ENCODE measurements at regions not wholly inside any gene's neighbourhood (a gene's known extent, or its start where the extent isn't known, plus 50 kb on each side); places are given as distances from the start of the nearest gene placed in this dataset.

DNA sequence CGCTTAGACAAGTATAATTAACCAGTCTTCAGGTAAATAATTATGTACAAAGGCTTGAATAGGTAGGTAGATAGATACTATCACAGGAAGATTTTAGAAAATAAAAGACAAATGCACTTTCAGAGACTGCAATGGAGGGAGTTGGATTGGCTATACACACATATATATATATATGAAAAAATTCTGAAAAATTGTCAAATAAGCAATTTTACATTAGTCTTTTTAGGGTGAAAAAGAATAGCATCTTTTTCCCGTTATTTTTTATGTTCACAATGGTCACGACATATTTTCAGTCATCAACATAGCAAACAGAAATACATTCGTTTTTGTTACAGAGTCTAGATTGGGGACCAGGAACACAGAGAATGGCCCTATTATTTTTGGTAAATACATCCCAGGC, 385.9 kb upstream of the ACTRT1 start:
- no peak for TF ChIP-seq TAF1 (IDR thresholded peaks at IDR 0.05; ENCODE audit: low read depth)

DNA sequence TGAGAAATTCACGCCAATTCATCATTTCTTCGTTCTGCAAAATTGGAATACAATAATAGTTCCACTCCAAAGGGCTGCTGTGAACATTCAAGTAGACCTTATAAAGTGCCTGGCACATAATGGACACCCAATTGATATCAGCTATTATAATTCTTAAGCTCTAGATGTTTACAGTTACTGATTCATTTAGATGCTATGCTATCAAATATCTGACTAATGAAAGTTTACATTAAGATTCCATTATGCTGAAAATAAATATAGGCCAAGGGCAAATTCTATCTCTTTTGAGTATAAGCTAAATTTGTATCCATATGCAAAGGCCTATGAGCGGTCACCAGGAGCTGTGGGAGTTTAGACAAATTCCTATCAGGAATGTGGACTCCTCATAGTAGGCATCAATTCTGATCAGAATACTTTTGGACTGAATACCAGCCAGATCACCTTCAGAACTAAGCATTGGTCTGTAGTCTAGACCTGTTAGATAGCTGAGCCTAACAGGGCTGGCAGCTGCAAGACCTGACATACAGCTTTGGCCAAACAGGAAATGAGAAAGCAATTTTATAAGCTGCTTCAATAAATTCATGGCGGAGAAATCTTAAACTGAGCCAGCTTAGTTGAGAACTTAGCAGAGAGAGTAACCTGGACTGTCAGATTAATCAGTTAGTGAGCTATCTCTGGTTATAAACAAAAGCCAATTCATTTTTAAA, 384.3 kb upstream of the ACTRT1 start:
- TF ChIP-seq EGR1 (IDR thresholded peaks at IDR 0.05) (no peak), ZBTB7A (IDR thresholded peaks at IDR 0.05; ENCODE audit: low read depth) (no peak), TAF1 (IDR thresholded peaks at IDR 0.05; ENCODE audit: low read depth) (no peak), RAD21 (IDR thresholded peaks at IDR 0.05; ENCODE audit: low read depth) (no peak), CEBPB (IDR thresholded peaks at IDR 0.05) (no peak), YY1 (IDR thresholded peaks at IDR 0.05; ENCODE audit: low read depth) (no peak)
- TF ChIP-seq, protein P1, sequence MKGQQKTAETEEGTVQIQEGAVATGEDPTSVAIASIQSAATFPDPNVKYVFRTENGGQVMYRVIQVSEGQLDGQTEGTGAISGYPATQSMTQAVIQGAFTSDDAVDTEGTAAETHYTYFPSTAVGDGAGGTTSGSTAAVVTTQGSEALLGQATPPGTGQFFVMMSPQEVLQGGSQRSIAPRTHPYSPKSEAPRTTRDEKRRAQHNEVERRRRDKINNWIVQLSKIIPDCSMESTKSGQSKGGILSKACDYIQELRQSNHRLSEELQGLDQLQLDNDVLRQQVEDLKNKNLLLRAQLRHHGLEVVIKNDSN (IDR thresholded peaks at IDR 0.05) = no peak
- TF ChIP-seq, protein P2, sequence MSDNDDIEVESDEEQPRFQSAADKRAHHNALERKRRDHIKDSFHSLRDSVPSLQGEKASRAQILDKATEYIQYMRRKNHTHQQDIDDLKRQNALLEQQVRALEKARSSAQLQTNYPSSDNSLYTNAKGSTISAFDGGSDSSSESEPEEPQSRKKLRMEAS (IDR thresholded peaks at IDR 0.05) = no peak

DNA sequence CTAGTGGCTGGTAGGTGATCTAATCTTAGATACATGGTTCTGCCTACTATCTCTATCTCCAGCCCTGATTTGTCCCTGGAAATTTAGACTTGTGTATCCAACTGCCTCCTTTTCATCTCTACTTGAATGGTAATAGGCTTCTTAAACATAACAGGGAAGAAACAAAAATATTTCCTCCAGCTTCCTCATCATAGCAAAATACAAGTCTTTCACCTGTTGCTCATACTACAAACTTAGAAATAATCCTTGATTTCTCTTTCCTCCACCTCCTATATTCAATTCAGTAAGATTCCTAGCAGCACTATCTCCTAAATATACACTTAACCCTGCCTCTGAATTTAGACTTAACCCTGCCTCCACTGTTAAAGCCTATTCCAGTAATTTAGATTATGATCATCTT, 373.3 kb upstream of the ACTRT1 start:
- TF ChIP-seq, protein P1 (IDR thresholded peaks at IDR 0.05) = no peak
- TF ChIP-seq YY1 (IDR thresholded peaks at IDR 0.05; ENCODE audit: low read depth) = no peak
- TF ChIP-seq, protein P3, sequence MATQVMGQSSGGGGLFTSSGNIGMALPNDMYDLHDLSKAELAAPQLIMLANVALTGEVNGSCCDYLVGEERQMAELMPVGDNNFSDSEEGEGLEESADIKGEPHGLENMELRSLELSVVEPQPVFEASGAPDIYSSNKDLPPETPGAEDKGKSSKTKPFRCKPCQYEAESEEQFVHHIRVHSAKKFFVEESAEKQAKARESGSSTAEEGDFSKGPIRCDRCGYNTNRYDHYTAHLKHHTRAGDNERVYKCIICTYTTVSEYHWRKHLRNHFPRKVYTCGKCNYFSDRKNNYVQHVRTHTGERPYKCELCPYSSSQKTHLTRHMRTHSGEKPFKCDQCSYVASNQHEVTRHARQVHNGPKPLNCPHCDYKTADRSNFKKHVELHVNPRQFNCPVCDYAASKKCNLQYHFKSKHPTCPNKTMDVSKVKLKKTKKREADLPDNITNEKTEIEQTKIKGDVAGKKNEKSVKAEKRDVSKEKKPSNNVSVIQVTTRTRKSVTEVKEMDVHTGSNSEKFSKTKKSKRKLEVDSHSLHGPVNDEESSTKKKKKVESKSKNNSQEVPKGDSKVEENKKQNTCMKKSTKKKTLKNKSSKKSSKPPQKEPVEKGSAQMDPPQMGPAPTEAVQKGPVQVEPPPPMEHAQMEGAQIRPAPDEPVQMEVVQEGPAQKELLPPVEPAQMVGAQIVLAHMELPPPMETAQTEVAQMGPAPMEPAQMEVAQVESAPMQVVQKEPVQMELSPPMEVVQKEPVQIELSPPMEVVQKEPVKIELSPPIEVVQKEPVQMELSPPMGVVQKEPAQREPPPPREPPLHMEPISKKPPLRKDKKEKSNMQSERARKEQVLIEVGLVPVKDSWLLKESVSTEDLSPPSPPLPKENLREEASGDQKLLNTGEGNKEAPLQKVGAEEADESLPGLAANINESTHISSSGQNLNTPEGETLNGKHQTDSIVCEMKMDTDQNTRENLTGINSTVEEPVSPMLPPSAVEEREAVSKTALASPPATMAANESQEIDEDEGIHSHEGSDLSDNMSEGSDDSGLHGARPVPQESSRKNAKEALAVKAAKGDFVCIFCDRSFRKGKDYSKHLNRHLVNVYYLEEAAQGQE (IDR thresholded peaks at IDR 0.05; ENCODE audit: low read depth) = no peak
- no peak for TF ChIP-seq RAD21 (IDR thresholded peaks at IDR 0.05; ENCODE audit: low read depth)
- no peak for TF ChIP-seq FOXM1 (IDR thresholded peaks at IDR 0.05; ENCODE audit: borderline replicate concordance, low read depth)
- TF ChIP-seq CEBPB (IDR thresholded peaks at IDR 0.05) = no peak
- no peak for TF ChIP-seq TEAD4 (IDR thresholded peaks at IDR 0.05)
- TF ChIP-seq ZBTB7A (IDR thresholded peaks at IDR 0.05; ENCODE audit: low read depth) = no peak
- TF ChIP-seq CREB1 (IDR thresholded peaks at IDR 0.05; ENCODE audit: low read depth) = no peak
- TF ChIP-seq NFIC (IDR thresholded peaks at IDR 0.05) = no peak
- TF ChIP-seq, protein P2 (IDR thresholded peaks at IDR 0.05) = no peak
- no peak for TF ChIP-seq TCF12 (IDR thresholded peaks at IDR 0.05; ENCODE audit: low read depth)
- TF ChIP-seq EGR1 (IDR thresholded peaks at IDR 0.05) = no peak
- TF ChIP-seq EP300 (IDR thresholded peaks at IDR 0.05; ENCODE audit: borderline replicate concordance) = no peak
- TF ChIP-seq TAF1 (IDR thresholded peaks at IDR 0.05; ENCODE audit: low read depth) = no peak

DNA sequence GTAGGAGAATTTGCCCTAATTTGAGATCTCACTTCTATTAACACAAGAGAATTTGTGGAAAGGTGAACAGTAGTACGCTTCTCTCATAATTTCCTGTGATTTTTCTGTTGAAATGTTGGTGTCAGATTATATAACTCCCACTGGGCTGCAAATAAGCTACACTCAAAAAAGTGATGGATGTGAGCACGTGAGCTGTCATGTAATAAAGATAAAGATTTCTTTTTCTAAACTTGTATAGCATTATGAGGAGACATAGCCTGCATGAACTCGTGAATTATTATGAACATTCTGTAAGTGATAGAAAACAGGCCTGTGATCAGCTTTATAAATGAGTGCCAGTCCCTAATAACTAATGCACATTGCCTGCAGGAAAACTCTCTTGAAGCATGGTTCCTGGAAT, 356.6 kb upstream of the ACTRT1 start:
- TF ChIP-seq NFIC (IDR thresholded peaks at IDR 0.05) = no peak
- no peak for TF ChIP-seq TAF1 (IDR thresholded peaks at IDR 0.05; ENCODE audit: low read depth)
- no peak for TF ChIP-seq TCF12 (IDR thresholded peaks at IDR 0.05; ENCODE audit: low read depth)
- no peak for TF ChIP-seq TEAD4 (IDR thresholded peaks at IDR 0.05)
- no peak for TF ChIP-seq RAD21 (IDR thresholded peaks at IDR 0.05; ENCODE audit: low read depth)
- TF ChIP-seq ZBTB7A (IDR thresholded peaks at IDR 0.05; ENCODE audit: low read depth) = no peak
- no peak for TF ChIP-seq EP300 (IDR thresholded peaks at IDR 0.05; ENCODE audit: borderline replicate concordance)
- no peak for TF ChIP-seq EGR1 (IDR thresholded peaks at IDR 0.05)
- TF ChIP-seq CEBPB (IDR thresholded peaks at IDR 0.05) = no peak
- no peak for TF ChIP-seq YY1 (IDR thresholded peaks at IDR 0.05; ENCODE audit: low read depth)

DNA sequence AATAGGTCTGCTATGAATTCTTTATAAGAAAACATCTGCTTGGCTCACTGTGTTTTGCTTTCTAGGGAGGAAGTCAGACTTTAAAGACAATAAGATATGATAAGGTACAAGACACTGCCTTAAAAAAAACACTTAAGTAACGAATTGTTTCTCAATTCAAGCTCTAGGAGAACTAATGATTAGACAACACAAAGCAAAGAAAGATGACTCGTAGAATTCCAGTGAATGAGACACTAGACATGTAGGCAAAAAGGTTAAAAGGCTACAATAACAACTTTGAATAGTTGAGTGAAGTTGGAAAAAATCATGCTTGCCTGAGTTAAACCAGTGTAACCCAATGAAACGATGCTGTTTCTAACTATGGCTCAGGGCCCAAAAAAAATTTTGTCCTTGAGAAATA, 344.4 kb upstream of the ACTRT1 start:
- TF ChIP-seq ZBTB7A (IDR thresholded peaks at IDR 0.05; ENCODE audit: low read depth) (no peak), FOXM1 (IDR thresholded peaks at IDR 0.05; ENCODE audit: borderline replicate concordance, low read depth) (no peak), CREB1 (IDR thresholded peaks at IDR 0.05; ENCODE audit: low read depth) (no peak), NFIC (IDR thresholded peaks at IDR 0.05) (no peak), RAD21 (IDR thresholded peaks at IDR 0.05; ENCODE audit: low read depth) (no peak), TAF1 (IDR thresholded peaks at IDR 0.05; ENCODE audit: low read depth) (no peak), TEAD4 (IDR thresholded peaks at IDR 0.05) (no peak), EP300 (IDR thresholded peaks at IDR 0.05; ENCODE audit: borderline replicate concordance) (no peak), TCF12 (IDR thresholded peaks at IDR 0.05; ENCODE audit: low read depth) (no peak)
- TF ChIP-seq, protein P1 (IDR thresholded peaks at IDR 0.05) = no peak
- TF ChIP-seq, protein P3 (IDR thresholded peaks at IDR 0.05; ENCODE audit: low read depth) = no peak
